ENCODE measurements at regions not wholly inside any gene's neighbourhood (a gene's known extent, or its start where the extent isn't known, plus 50 kb on each side); places are given as distances from the start of the nearest gene placed in this dataset.

DNA sequence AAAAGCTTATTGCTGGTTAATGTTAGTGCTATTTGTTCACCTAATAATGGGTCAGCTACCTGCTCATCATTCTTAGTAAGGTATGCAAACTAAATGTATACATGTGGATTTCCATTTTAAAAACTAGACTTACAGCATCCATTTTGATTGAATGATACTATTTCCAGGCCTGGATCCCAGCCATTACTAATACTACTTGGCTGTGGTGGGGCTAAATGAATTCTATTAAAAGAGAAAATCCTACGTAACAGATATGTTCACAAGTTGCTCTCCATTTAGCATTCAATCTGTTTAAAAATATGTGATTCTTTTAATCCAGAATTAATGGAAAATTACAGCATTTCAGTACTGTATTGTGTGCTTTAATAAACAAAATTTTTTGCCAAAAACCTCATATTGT is 169.4 kb upstream of the MIR17HG start:
- no peak for DNase-seq

- no peak for DNase-seq
Observed at GRCh38 chr13:91181892-91182291, 165.6 kb upstream of the MIR17HG start.

DNA sequence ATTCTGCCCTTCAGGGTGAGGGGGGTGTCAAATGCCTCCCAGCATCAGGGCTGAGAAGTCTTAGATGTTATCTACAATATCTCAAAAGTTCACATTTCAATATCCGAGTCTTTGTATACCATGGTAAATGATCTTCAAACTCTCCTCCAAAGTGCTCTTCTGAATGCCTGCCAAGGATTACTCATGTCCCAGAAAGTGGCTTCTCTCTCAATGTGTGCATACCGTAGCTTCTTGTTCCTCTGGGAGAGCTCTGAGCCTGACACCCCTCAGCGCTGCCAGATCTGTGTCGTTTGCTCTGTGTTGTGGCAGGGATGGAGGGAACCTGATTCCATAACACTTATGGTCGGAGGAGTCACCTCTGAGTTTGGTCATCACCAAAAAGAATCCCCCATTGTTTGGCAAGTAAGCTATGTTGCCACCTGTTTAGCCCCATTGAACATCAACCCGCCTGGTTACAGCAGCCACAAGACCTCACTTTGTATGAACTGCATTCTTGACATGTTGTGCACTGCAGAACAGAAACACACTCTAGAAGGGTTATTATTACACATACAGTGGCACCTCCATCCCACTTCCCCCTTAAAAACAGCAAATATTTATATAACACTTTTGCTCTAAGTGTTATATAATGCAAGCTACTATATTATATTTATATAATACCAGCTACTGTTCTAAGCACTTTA is 163.1 kb upstream of the MIR17HG start:
- DNase-seq, result no peak

- no peak for DNase-seq
Observed at GRCh38 chr13:91185294-91185863, 162.1 kb upstream of the MIR17HG start.

GRCh38 chr13:91187522-91187921 is 160.0 kb upstream of the MIR17HG start:
- DNase-seq, result no peak

- no peak for DNase-seq
Observed at GRCh38 chr13:91189506-91189905, 158.0 kb upstream of the MIR17HG start.

GRCh38 chr13:91193358-91193757 is 154.1 kb upstream of the MIR17HG start:
- no peak for DNase-seq

- DNase-seq, result no peak
Observed at GRCh38 chr13:91195789-91196188, 151.7 kb upstream of the MIR17HG start.

DNA sequence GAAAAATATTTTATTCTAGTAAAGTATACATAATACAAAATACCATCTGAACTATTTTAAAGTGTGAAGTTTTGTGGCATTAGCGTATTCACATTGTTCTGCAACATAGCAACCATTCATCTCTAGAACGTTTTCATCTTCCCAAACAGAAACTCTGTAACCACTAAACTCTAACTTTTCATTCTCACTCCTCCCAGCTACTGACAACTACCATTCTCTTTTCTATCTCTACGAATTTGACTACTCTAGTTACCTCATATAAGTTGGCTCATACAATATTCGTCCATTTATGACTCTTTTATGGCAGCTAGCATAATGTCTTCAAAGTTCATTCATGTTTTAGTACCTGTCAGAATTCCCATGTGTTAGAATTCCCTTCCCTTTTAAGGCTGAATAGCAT is 150.5 kb upstream of the MIR17HG start:
- DNase-seq, result no peak

DNA sequence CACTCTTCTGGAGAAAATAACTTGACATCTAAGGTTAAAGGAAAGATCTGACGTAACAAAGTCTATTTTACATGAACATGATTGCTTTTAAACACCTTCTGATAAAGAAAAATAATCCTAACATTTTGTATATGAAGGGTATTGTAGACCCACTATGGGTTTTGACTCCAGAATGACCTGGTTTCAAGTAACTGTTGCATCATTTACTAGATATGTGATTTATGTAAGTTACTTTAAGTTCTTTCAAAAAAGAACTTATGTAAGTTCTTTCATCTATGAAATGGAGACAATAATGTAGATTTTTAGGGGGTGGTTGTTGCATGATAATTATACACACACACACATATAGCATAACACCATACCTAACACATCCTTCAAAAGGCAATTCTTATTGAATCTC is 147.6 kb upstream of the MIR17HG start:
- DNase-seq, result no peak

DNA sequence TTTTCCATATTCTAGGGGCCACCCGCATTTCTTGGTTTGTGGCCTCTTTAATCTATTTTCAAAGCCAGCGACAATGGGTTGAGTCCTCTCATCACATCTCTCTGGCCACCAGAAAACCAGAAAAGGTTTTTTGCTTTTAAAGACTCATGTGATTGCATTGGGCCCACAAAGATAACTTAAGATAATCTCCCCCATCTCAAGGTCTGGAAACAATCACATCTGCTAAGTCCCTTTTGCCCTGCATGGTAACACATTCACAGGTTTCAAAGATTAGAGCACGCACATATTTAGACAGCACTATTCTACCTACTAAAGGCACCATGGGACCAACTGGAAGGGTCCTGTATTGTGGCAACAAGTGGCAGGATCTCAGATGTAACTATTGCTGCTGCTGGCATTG is 147.0 kb upstream of the MIR17HG start:
- DNase-seq, result no peak

GRCh38 chr13:91203430-91203829 is 144.1 kb upstream of the MIR17HG start:
- no peak for DNase-seq

DNA sequence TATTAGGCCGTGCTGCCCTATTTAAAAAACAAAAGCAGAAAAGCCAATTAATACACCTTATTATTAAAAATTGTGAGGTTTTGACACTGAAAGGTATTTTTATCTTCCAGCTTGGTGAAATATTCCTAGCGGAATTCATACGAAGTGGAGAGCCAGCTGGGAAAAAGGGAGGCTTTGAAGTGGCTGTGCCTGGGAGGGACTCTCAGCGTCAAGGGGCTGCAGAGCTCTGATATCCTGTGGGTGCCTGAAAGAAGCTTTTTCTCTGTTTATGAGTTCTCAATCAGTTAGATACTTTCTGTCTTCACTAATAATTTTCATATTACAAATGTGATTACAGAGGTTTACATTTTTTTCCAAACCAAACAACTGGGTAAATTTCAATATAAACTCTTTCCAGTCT is 140.2 kb upstream of the MIR17HG start:
- DNase-seq, result no peak

GRCh38 chr13:91211510-91211909 is 136.0 kb upstream of the MIR17HG start:
- DNase-seq, result no peak

DNA sequence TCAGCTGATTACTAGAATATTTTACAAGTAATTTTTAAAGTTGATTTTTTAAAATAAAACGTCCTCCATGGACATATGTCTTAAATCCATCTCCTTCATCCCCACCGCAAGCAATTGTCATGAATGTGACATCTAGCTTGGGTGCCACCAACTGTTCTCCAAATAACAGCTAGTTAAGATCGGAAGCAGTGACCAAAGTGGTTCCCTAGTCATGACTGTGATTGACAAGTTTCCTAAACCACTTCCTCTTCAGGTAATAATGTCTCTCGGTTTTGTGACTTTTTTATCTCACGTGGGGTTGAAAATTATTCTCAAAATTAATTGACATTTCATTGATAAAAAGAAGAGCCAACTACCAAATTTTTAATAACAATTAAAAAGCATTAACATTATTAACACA is 135.3 kb upstream of the MIR17HG start:
- DNase-seq, result peak; percentile 83

DNA sequence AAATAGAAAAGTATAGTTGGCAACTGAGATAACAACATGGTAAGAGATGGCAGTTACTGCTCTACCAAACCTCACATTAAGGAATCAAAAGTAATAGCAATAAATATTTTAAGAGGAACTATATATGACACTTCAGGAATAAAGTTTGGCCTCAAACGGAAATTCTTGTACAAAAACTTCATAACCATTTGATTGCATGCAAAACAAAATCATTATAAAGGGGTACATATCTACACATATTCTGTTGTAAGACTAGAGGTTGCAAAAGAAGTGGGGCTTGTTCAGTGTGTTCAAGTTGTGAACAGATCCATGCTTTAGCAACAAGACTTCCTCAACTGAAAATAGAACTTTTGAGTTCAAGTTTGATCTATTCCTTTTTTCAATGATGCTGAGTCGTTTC is 133.5 kb upstream of the MIR17HG start:
- DNase-seq, result peak; percentile 62

- DNase-seq, result no peak
Observed at GRCh38 chr13:91216928-91217700, 130.4 kb upstream of the MIR17HG start.

- no peak for DNase-seq
Observed at GRCh38 chr13:91219201-91219600, 128.3 kb upstream of the MIR17HG start.

DNA sequence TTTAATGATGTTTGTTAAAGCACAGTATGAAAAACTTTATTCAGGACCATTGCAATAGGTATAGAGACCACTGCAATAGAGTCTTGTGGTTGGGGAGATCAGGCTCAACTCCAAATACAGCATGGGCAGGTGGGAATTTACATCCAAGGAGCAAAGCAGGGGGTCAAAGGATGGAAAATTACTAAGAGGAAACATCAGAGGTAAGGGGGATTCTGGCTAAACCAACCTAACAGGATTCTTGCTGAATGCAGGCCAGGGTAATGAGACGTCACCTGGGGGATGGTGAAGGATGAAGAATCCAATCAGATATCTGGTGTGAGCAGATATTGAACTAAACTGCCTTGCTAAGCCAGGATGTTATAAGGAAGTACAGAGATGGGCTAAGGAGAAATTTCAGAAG is 126.6 kb upstream of the MIR17HG start:
- DNase-seq, result no peak

DNA sequence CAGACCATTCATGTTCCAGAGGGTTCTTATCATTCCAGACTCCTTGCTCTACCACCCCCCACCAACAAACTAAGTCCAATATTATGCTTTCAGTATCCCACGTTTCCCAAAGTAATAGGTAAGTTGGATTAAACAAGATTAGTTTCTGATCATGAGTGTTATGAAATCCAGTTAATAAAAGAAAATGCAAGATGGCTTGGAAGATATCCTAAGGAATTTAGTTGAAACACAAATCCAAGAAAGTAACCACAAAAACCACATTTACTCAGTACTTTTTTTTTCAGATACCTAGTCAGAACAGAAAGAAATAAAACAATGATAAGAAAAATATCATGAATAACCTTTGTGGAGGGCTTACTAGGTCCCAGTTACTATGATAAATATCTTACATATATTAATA is 119.4 kb upstream of the MIR17HG start:
- no peak for DNase-seq

DNA sequence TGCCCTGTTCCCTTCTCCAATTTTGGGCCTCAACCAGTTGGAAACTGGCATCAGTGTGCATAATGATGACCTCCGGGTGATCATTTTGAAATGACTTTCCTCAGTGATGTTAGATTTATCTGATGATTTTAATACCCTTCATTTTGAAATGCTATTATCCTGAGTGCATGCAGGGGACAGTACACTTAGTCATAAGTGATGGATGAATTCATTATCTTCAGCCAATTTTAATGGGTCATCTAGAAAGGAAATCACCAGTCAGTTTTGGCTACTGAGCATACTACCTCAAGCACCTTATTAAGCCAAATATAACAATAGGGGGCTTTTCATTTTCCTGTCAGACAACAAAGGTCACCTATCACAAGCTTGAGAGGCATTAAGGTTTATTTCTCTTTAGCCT is 118.5 kb upstream of the MIR17HG start:
- no peak for DNase-seq

DNA sequence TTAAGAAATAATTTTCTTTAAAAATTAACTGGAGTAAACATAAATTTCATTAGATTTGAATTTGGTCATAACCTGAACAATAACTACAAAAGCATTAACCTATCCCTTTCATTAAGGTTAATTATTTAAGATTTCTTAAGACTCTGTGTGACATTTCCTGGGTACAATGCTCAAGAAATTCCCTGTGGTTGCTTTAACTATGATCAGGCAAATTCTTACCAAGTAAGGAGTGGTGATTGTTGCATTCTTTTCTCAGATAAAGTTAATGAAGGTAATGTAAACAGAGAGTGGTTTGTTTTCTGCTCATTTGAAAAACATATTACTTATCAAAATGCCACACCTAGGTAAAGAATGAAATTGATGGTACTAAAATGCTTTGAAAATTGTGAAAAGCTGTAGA is 114.8 kb upstream of the MIR17HG start:
- no peak for DNase-seq

DNA sequence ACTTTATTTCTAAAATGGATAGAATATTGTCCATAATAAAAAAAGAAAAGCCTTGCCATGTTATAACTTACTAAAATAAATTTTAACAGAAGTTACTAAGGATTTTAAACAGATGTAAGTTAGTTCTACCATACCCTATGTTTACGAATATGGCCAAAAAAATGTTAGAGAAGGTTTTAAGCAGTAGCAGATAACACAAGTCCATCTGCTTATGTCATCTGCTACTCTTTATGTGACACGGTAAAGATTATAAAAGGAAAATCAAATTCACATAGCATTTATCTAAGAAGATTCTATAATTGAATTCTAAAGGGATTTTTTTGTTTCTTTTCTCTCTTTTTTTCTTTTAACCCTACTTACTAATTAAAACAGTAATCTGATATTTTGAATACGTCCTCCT is 114.2 kb upstream of the MIR17HG start:
- DNase-seq, result no peak

- no peak for DNase-seq
Observed at GRCh38 chr13:91236182-91236581, 111.3 kb upstream of the MIR17HG start.

Measured in GDM1 (cell line).